DOHH2 (cell line): ENCODE measurements at regions not wholly inside any gene's neighbourhood (a gene's known extent, or its start where the extent isn't known, plus 50 kb on each side); places are given as distances from the start of the nearest gene placed in this dataset.

Source experiments
- H3F3A ChIP-seq: fragments of 200-600 bp; sonication (generic), shearing (Covaris generic); 2 replicates; pipeline ENCODE4 v1.6.0; 2016; ENCODE audit warnings: antibody characterized with exemption, mild to moderate bottlenecking; ENCODE audit not compliant: control insufficient read depth, insufficient read depth
- H3K27ac ChIP-seq: fragments of 200-600 bp; sonication (generic); 2 replicates; pipeline ENCODE4 v1.5.1; 2014; ENCODE audit warnings: low read depth, mild to moderate bottlenecking, low read length, moderate library complexity
- H3K27me3 ChIP-seq: fragments of 200-600 bp; sonication (generic); 2 replicates; pipeline ENCODE4 v1.6.1; 2014; ENCODE audit warnings: mild to moderate bottlenecking, low read length, mixed read lengths; ENCODE audit not compliant: control insufficient read depth
- H3K36me3 ChIP-seq: fragments of 200-600 bp; sonication (generic); 2 replicates; pipeline ENCODE4 v1.6.1; 2014; ENCODE audit warnings: mild to moderate bottlenecking, low read length, moderate library complexity, mixed read lengths; ENCODE audit not compliant: control insufficient read depth
- H3K4me1 ChIP-seq: fragments of 200-600 bp; sonication (generic); 2 replicates; pipeline ENCODE4 v1.6.1; 2014; ENCODE audit warnings: mild to moderate bottlenecking, low read length, mixed read lengths; ENCODE audit not compliant: control insufficient read depth
- H3K4me2 ChIP-seq: fragments of 200-600 bp; sonication (generic); 2 replicates; pipeline ENCODE4 v1.6.0; 2014; ENCODE audit warnings: mild to moderate bottlenecking, low read length, moderate library complexity
- H3K4me3 ChIP-seq: fragments of 200-600 bp; sonication (generic); 2 replicates; pipeline ENCODE4 v1.5.1; 2014; ENCODE audit warnings: mild to moderate bottlenecking, low read length, mixed read lengths
- H3K79me2 ChIP-seq: fragments of 200-600 bp; sonication (generic); 2 replicates; pipeline ENCODE4 v1.6.1; 2014; ENCODE audit warnings: mild to moderate bottlenecking, low read length, mixed read lengths; ENCODE audit not compliant: control insufficient read depth
- H3K9me2 ChIP-seq: fragments of 200-600 bp; sonication (generic); replicated peaks from 2 replicates; pipeline ENCODE4 v1.6.1; 2014; ENCODE audit warnings: mild to moderate bottlenecking, low read length, mixed read lengths; ENCODE audit not compliant: control insufficient read depth
- H3K9me3 ChIP-seq: fragments of 200-600 bp; sonication (generic); 2 replicates; pipeline ENCODE4 v1.6.1; 2014; ENCODE audit warnings: antibody characterized with exemption, low read length, mixed read lengths; ENCODE audit not compliant: control insufficient read depth, insufficient read depth
- H4K20me1 ChIP-seq: fragments of 200-600 bp; sonication (generic); 2 replicates; pipeline ENCODE4 v1.6.0; 2014; ENCODE audit warnings: low read depth, mild to moderate bottlenecking, antibody characterized with exemption, low read length, moderate library complexity; ENCODE audit not compliant: control insufficient read depth, insufficient read depth
- CTCF ChIP-seq: fragments of 200-600 bp; sonication (generic); IDR thresholded peaks from one replicate; pipeline ENCODE4 v1.5.1; 2014; ENCODE audit warnings: antibody characterized with exemption, mild to moderate bottlenecking, low read depth, low read length; ENCODE audit not compliant: poor library complexity, severe bottlenecking
- EZH2phosphoT487 ChIP-seq: fragments of 200-600 bp; sonication (generic); IDR thresholded peaks from 2 replicates; pipeline ENCODE4 v1.6.1; 2017; ENCODE audit warnings: borderline replicate concordance, mild to moderate bottlenecking, antibody characterized with exemption, low read length, moderate library complexity, mixed read lengths

GRCh38 chr10:90504172-90504571 lies 353.7 kb downstream of the HTR7 start:
- TF ChIP-seq EZH2phosphoT487 (no peak), CTCF (no peak)

GRCh38 chr10:90526721-90527120 lies 331.1 kb downstream of the HTR7 start:
- no peaks in the 10 kb centered on the region for H3K9me3 ChIP-seq
- no peaks in the 10 kb centered on the region for H3K36me3 ChIP-seq
- H3K9me2 ChIP-seq, result no peaks in the 10 kb centered on the region
- no peaks in the 10 kb centered on the region for H3K4me1 ChIP-seq
- H4K20me1 ChIP-seq, result no peaks in the 10 kb centered on the region
- H3K4me3 ChIP-seq, result no peak overlapping the region
- H3K27me3 ChIP-seq, result no peaks in the 10 kb centered on the region
- H3K4me2 ChIP-seq, result no peak overlapping the region
- TF ChIP-seq CTCF, result no peak
- TF ChIP-seq EZH2phosphoT487, result no peak
- H3K27ac ChIP-seq, result no peak overlapping the region
- H3F3A ChIP-seq, result no peaks in the 10 kb centered on the region
- H3K79me2 ChIP-seq, result no peaks in the 10 kb centered on the region

More at GRCh38 chr10:90504172-90504571, 353.7 kb downstream of the HTR7 start:
- Histone ChIP-seq H3F3A (no peaks in the 10 kb centered on the region), H3K9me3 (no peaks in the 10 kb centered on the region), H3K4me2 (no peak overlapping the region), H3K4me3 (no peak overlapping the region), H3K9me2 (no peaks in the 10 kb centered on the region), H3K27ac (no peak overlapping the region), H3K4me1 (no peaks in the 10 kb centered on the region), H3K36me3 (no peaks in the 10 kb centered on the region), H3K27me3 (no peaks in the 10 kb centered on the region), H4K20me1 (no peaks in the 10 kb centered on the region), H3K79me2 (no peaks in the 10 kb centered on the region)

- H3K4me3 ChIP-seq, result no peak overlapping the region
- TF ChIP-seq CTCF, result no peak
- no peak for TF ChIP-seq EZH2phosphoT487
- no peak overlapping the region for H3K27ac ChIP-seq
- no peaks in the 10 kb centered on the region for H3K9me2 ChIP-seq
- no peaks in the 10 kb centered on the region for H3K79me2 ChIP-seq
- H3K9me3 ChIP-seq, result no peaks in the 10 kb centered on the region
- no peaks in the 10 kb centered on the region for H4K20me1 ChIP-seq
- no peaks in the 10 kb centered on the region for H3K36me3 ChIP-seq
- no peaks in the 10 kb centered on the region for H3K27me3 ChIP-seq
- H3F3A ChIP-seq, result no peaks in the 10 kb centered on the region
- no peaks in the 10 kb centered on the region for H3K4me1 ChIP-seq
- no peak overlapping the region for H3K4me2 ChIP-seq
These were observed 327.3 kb downstream of the HTR7 start for GRCh38 chr10:90530521-90530920.

- no peak overlapping the region for H3K27ac ChIP-seq
- H3K27me3 ChIP-seq, result no peaks in the 10 kb centered on the region
- H3K36me3 ChIP-seq, result no peaks in the 10 kb centered on the region
- TF ChIP-seq EZH2phosphoT487, result no peak
- no peak for TF ChIP-seq CTCF
- no peaks in the 10 kb centered on the region for H3K9me3 ChIP-seq
- H3F3A ChIP-seq, result no peaks in the 10 kb centered on the region
- H3K9me2 ChIP-seq, result no peaks in the 10 kb centered on the region
- no peaks in the 10 kb centered on the region for H3K79me2 ChIP-seq
- H4K20me1 ChIP-seq, result no peaks in the 10 kb centered on the region
- no peak overlapping the region for H3K4me2 ChIP-seq
- no peak overlapping the region for H3K4me3 ChIP-seq
- H3K4me1 ChIP-seq, result no peaks in the 10 kb centered on the region
These were observed 300.5 kb downstream of the HTR7 start for GRCh38 chr10:90557385-90557784.
